HG02763 (cell line): ENCODE measurements at regions not wholly inside any gene's neighbourhood (a gene's known extent, or its start where the extent isn't known, plus 50 kb on each side); places are given as distances from the start of the nearest gene placed in this dataset.
"Not testable (repeated sequence)": the region's sequence is repeated elsewhere in the genome, so short reads cannot be mapped to it uniquely, and the experiment has no call there.

Experiments used
- ATAC-seq: cut with Tn5 transposase; IDR thresholded peaks from one replicate; pipeline ENCODE4 v1.9.1; 2021; ENCODE audit warnings: mild to moderate bottlenecking, moderate library complexity; ENCODE audit not compliant: unreplicated experiment

DNA sequence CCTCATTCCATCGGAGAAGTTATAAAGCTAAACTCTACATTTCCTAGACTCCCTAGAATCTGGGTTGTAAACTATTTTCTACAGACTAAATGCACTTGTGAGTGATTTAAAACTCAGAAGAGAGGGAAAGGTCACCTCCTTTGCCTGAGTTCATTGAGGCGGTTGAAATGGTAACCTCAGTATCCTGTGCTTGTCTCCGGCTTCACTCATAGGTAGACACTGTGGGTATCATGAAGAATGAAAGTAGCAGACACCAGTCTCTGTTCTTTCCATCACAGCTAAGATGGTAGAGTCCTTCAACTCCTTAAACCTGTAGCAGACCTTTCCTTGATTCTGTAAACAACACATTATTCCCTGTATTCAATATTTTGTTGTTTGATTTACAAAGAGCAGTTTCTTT, 291.3 kb upstream of the ANKRD50 start:
- ATAC-seq = no peak

DNA sequence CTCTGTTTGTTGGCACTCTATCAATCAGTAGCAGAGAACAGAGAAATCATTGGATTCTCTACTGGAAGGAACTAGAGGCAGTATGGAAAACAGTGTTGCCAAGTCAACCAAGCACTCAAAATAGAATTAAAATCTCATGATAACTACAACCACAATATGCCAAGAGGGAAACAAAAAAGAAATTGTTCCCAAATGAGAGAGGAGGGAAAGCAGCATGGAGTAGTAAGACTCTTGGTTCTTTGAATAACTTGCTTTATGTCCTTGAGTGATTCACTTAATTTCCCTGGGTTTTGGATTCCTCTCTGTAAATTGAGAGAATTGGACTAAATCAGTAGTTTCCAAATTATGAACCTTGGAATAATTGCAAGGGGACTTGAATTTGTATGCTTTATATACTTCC, 285.5 kb upstream of the ANKRD50 start:
- ATAC-seq = no peak

DNA sequence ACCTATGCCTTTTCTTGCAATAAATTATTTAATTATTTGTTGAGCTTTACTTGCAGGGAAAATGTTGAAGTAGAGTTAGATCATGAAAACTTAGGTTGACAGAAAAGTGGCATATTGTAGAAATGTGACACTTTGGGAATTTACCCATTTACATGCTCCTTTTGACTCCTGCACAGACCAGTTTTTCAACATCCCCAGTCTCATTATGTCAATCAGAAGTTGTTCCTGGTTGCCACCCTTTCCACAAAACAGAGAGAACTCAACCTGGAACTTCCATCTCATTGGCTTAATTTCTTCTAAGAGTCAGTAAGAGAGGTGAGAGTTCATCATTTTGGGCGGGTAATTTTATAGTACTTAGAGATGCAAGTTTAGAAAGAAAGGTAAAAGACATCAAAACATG, 284.6 kb upstream of the ANKRD50 start:
- ATAC-seq = no peak

DNA sequence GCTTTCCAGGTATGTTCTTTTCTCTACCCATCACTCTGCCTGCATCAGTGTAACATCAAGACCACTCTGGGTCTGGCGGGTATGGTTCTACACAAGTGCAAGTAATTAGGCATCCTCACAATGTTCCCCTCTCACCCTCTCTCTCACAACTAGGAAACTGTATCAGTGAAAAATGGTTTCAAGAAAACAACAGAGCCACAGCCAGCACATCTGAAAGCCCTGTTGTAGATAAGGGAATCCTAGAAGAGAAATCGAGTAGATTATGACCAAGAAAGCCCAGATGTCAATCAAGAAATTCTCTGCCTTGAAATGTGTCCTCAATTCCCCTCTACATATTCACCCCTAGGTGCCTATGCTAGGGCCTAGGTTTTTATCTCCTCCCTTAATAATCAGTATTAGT, 281.3 kb upstream of the ANKRD50 start:
- ATAC-seq = no peak

DNA sequence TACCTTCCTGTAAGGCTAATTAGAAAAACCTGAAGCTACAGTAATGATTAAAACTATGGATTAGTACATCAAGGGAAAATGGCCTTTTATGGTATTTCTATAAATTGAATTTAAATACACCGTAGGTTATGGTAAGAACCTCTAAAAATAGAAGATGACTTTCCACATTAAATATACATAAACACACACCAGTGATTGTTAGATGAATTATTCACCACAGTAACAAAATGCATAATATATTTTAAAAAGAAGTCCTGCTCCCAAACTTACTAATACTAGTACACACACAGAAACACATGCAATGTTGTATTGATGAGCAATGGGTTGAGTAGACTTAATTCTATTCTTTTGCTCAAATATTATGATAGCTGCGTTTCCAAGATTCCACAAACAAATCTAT, 277.9 kb upstream of the ANKRD50 start:
- ATAC-seq = no peak

DNA sequence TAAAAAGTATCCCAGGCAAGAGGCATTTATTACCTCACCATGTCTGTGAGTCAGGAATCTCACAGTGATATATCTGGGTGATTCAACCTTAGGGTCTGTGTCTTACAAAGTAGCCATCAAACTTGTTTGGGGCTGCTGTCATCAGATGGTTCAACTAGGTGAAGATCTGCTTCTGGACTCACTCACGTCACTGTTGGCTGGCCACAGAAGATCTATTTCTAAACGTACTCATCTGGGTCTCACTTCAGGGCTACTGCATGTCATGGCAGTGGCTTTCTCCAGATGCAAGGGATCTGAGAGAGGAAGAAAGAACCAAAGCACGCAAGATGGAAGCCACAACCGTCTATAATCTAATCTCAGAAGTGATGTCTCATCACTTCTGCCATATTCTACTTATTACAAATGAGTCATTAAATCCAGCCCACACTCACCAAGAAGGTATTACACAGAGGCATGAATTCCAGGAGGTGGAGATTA, 267.8 kb upstream of the ANKRD50 start:
- ATAC-seq = no peak

DNA sequence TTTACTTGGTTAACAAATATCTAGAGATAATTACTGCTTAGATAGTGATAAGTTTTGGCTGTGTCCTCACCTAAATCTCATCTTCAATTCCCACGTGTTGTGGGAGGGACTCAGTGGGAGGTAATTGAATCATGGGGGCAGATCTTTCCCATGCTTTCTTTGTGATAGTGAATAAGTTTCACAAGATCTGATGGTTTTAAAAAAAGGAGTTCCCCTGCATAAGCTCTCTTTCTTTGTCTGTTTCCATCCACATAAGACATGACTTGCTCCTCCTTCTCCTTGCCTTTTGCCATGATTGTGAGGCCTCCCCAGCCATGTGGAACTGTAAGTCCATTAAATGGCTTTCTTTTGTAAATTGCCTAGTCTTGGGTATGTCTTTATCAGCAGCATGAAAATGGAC, 266.0 kb upstream of the ANKRD50 start:
- ATAC-seq = not testable (repeated sequence)

DNA sequence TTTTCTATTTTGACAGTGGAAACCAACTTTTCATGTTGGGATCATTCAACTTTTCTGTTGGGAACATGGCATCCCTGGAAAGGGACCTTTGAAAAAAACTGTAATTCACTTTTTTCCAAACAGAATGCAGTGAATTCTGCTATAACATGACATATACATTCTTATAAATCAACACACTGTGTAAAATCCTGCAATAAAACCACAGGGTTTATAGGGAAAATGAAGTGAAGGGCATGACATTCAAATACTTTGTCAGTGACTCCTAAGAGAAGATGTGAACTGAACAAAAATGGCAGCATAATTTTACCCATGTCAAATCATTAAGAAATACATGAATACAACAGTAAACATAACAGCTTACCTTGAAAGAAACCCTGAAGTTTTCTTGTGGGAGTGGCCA, 264.5 kb upstream of the ANKRD50 start:
- ATAC-seq = no peak

DNA sequence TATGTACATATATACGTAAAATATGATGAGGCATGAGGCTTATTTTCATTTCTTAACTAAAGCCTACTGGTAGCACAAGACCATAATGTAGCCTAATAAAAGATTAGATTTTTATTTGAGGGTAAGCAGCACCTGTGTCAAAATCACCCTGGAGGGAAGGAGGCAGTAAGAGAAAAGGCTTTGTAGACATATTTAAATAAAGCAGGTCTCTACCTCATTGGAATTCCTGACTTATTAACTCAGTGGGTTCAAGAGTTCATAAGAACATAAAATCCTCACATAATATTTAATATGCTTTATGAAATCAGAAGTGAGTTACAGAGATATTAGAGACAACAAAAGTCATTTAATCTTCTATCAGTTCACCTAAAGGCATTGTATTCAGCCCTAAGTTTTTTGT, 261.6 kb upstream of the ANKRD50 start:
- ATAC-seq = no peak

DNA sequence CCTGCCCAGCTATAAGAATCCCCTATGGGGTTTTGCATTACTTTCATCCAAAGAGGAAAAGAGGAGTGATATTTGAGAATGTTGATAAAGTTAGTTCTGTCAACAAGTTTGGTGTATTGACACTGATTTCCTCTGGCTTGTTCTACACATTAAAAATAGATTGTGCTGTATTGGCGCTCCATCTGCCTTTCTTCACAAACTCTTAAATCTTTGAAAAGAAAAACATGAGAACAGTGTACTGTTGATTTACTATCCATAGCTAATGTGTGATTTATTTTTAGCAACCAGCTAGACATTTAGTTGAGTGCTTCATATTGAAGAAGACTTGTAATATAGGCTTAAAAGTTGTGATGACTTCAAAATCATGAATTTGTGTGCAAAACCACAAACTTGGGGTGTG, 261.2 kb upstream of the ANKRD50 start:
- ATAC-seq = no peak

DNA sequence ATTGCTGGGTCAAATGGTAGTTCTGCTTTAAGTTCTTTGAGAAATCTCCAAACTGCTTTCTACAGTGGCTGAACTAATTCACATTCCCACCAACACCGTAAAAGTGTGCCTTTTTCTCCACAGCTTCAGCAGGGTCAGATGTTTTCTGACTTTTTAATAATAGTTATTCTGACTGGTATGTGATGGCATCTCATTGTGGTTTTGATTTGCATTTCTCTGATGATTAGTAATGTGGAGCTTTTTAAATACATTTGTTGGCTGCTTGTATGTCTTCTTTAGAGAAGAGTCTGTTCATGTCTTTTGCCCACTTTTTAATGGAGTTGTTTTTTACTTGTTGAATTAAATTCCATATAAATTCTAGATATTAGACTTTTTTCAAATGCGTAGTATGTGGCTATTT, 257.5 kb upstream of the ANKRD50 start:
- no peak for ATAC-seq

DNA sequence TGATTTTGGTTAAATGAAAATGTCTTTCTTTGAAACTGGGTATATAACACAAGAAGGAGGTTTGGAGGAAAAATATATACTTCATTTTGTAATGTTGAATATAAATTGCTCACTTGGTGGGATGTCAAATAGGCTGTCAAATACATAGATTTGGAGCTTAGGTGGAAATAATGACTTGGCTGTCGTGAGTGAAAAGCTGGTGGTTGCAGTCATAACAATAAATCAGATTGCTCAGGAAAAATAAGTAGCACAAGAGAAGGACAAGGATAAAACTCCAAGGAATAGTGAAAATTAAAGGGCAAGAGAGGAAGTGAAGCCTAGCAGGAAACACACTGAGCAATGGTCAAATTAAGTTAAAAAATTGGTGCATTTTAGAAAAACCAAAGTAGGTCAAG, 253.0 kb upstream of the ANKRD50 start:
- ATAC-seq = no peak

DNA sequence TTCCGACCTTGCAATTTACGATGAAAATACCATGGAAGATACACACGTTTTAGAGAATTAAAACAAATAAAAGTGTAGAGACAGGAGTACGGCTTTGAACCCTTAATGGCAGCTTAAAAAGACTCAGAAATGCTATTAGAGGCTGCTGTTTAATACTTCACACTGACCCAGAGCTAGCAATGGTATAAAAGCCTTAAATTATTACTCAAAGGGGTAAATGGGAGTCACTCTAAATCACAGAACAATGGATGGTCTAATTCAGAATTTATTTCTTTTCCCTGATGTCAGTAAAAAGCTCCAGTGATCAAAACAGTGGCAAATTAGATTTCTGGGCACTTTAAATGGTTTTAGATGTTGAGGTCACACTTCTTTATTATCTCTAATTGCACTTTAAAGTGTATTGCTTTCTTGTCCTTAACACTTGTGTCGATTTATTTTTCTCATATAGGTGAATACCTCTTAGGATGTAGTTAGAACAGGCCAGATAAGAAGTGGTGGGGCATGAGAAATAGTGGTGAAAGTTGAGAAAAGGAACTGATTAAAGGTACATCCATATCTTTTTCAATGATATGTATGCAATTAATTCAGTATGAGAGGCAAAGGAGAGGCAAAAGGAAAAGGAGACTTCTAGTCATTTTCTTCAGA, 252.4 kb upstream of the ANKRD50 start:
- no peak for ATAC-seq

DNA sequence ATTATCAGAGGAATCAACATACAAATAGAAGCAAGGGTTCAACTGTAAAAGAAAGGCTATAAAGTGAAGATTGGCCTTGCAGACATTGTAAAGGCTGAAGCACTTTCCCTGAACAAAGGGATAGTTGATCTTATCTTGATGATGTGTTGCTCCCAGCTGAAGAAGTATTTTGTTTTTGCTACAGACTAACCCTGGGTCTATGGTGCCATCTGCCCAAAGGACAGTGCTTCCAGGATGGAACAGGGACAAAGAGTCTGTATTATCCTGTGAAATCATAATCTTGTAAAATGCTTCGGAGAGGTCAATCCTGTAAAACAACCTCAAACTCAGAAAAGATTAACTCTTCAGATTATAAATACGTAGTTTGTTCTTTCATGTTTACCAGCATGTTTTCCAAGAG, 251.7 kb upstream of the ANKRD50 start:
- ATAC-seq = no peak

DNA sequence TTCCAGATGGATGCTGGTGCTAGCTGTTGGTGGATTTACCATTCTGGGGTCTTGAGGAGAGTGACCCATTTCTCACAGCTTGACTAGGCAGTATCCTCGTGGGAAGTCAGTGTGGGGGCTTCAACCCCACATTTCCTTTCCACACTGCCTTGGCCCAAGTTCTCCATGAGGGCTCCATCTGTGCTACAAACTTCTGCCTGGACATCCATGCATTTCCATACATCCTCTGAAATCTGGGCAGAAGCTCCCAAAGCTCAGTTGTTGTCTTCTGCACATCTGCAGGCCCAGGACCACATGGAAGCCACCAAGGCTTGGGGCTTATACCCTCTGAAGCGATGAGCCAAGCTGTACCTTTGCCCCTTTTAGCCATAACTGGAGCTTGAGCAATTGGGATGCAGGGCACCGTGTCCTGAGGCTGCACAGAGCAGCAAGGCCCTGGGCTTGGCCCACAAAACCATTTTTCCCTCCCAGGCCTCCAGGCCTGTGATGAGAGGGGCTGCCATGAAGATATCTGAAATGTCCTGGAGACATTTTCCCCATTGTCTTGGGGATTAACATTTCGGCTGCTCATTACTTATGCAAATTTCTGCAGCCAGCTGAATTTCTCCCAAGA, 248.7 kb upstream of the ANKRD50 start:
- no peak for ATAC-seq

DNA sequence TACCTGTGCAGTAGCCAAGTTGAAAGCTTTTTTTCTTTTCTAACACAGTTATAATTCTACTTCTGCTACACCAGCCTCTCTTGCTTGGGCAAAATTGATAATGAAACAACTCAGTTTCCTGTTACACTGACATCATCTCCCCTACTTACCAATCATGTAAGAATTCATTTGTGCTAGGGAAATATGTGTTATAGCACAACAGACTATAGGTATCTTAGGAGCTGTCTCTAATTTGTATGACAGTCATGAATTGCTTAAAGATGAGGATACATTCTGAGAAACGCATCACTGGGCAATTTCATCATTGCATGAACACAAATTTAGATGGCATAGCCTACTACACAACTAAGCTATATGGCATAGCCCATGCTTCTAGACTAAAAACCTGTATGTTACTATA, 246.3 kb upstream of the ANKRD50 start:
- no peak for ATAC-seq

DNA sequence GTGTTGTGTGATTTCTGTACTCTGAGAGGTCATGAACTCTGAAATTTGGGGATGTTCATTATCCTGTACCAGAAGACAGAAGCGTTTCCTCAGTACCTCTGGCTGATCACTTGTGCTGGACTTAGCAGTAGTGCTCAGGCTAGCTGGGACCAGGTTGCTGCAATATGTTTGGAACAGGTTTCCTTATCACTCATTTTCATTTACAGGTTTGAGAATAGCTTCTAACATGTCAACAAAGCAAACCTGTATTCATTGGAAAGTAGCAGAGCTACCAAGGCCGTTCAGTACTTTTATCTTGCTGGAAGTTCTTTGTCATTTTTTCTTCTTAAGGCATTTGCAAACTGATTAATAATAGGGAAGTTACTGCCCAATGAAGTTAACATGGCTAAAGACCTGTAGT, 242.9 kb upstream of the ANKRD50 start:
- no peak for ATAC-seq

DNA sequence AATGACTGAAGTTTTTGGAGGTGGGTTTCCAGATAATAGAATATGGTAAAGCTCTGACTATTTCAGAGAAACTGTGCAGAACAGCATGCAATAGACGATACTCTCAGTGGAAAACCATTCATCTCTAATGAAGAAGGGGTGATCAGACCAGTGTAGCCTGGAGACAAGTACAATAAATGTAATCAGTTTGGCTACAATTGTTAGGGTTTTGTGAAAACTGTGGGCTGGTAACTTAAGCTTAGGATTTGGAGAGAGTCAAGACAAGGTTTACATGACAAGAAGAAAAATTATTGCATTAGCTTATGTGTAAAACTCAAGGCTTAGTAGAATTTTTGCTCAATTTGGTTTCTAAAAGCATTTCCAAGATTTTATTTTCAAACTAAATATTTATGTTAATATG, 241.5 kb upstream of the ANKRD50 start:
- no peak for ATAC-seq

DNA sequence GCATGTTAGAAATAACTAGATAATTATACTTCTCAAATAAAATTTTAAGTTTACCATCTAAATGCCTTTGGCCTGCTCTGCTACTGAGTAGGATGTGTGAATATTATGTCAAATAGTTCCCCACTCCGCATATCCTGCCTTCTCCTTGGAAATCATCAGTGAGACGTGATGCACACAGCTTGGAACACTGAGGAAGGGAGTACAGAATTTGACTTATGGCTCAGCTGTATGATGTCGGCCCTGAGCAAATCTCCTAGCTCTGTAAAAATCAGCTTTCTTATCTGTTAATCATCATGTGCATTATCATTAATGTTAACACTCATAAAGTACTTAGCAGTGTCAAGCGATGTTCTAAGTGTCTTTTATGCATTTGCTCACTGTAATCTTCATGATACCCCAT, 241.0 kb upstream of the ANKRD50 start:
- ATAC-seq = no peak

DNA sequence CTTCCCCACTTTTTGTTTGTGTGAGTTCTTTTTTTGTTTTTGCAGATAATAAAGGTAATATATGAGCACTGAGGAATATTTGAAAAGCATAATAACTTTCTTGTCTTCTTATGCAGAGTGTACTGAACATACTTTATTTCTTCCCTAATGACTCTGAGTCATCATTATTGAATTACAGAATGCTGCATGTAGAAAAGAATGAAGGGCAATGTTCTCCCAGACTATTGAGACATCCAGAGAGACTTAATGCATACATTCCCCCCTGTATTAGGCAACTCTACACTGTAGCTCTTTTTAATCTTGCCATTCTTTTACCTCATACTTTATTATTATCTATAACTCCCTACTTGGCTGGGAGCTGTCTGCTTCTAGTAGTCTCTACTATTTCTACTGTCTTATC, 240.5 kb upstream of the ANKRD50 start:
- no peak for ATAC-seq

DNA sequence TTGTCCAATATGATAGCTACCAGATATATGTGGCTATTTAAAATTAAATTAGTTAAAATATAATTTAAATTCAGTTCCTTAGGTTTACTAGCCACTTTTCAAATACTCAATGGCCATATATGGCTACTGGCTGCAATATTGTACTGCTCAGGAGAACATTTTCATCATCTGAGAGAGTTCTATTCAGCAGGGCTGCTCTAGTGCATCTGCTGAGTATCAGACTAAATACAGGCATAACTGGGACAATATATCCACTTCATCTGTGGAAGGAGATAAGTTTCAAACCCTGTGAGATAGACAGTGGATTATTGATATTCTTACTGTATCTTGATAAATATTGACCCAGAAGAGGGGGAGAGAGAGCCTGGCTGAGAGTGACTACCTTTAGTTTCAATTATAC, 240.1 kb upstream of the ANKRD50 start:
- no peak for ATAC-seq

DNA sequence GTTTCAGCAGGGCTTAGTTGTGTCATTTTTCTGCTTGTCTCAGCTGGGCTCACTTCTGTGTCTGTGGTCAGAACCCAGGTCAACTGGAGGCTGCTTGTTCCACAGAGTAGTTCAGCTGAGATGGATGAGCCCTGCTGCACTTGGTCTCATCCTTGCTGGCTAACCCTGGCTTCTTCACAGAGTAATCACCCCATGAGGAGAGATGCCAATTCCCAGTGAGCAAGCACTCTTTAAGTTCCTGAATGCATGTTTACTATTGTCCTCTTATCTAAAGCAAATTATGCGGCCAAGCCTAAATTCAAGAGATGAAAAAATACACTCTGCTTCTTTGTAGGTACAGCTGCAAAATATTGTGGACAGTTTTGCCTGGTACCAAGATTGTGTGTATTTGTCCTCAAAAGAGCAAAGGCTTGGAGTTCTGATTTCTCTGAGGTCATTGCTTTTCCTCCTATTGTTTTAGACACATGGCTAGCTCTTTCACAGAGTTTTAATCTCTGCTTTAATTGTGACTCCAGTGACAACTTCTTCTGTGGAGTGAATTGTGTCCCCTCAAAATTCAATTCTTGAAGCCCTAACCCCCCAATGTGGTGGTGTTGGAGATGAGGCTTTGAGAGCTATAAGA, 236.6 kb upstream of the ANKRD50 start:
- no peak for ATAC-seq
